GM18499 (cell line): ENCODE measurements at regions not wholly inside any gene's neighbourhood (a gene's known extent, or its start where the extent isn't known, plus 50 kb on each side); places are given as distances from the start of the nearest gene placed in this dataset.

Experiments
- ATAC-seq: cut with Tn5 transposase; IDR thresholded peaks from one replicate; pipeline ENCODE4 v1.9.1; 2021; ENCODE audit warnings: moderate number of reproducible peaks; ENCODE audit not compliant: insufficient read depth, unreplicated experiment

DNA sequence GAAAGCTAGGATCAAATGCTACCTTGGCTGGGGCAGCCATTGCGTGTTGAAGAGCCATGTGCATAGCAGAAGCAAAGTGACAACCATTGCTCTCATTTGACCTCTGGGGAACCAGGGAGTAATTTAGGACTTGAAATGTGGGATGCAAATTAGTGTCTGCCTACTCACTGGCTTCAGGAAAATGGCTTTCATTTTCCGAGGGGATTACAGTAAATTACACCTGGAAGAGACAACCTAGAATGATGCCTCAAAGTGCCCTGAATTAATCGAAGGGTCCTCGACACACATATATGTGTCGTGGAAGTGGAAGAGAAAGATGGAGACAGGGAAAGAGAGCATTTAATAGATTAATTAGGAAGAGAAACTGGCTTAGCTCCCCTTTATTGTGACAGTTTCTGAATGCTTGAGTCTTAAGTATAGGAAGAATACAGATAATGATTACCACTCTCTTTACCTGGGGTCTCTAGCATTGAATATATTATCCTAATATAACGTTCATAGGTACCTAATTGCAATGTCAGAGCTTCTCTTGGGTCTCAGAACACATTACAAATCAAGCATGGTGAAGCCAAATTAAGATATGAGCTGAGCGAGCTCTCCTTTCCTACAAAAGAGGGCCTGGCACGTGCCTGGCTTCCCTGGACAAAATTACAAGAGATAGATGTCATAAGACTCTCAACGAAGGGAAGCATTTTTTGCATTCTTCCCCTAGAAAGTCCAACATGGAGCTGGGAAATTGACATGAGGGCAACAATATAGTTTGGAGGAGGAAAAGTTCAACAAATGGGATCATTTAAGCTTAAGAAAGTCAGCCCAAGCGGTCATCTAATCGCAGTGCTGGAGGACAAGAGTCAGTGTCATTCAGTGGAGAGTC, 59.5 kb downstream of the MYCN start:
- no peak for ATAC-seq

DNA sequence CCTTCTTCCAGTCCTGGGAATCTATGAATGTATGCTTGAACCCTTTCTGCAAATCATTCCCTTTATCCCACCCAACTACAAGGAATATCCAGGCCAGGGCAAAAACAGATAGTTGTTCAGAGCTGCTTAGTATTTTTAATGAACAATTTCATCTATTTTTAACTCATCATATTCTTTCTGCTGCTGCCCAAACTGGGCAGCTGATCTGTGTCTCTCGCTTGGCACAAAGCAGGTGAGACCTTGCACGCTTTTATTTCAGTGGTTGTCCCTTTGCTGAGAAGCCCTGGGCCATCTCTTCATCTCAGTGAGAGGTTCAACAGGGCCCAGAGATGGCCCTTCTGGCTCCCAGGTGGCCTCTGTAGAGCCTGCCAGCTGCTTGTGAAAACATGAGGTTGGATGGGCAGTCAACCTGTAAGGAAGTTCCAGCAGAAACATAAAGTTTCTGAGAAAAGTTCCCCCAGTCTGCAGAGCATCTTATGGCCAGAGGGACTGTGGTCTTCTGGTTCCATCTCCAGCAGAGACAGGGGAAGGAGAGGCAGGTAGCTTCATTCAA, 57.5 kb downstream of the MYCN start:
- no peak for ATAC-seq

DNA sequence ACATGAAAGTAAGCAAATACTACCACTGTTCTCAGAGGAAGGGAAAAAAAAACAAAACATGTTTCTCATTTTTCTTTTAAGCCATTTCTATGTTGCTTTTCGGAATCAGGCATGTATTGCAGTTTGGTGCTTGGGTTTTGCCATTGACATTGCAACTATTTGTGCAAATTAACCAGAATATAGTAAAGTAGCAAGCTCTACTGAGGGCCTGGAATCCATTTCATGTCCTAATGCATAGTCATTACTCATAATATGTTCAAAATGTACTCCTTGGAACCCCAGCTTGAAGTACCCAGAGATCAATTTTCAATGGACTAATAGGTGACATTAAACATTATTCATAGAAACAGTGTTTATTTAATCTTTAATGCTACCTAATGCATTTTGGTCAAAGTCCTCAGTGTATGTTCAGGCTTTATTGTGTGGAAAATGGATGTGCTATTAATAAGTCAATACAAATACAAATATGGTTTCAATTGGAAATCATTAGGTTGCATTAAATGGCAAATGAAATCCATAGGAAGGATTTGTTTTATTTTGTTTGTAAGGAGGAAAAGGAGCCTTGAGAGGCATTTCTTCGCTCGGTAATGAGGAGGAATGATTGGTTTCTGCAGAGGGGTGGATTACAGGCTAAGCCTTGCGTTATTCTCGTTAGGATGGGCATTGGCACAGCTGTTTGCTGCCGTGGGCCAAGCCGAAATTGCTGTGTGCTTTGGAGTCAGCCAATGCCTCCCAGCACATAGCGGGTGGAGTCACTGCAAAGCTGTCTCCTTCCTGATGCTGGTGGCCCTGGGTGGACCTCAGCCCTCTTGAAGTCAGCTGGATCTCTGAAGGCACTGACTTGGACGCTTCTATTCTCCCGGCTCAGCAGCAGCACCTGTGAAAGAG, 56.4 kb downstream of the MYCN start:
- no peak for ATAC-seq
